ENCODE measurements at regions not wholly inside any gene's neighbourhood (a gene's known extent, or its start where the extent isn't known, plus 50 kb on each side); places are given as distances from the start of the nearest gene placed in this dataset.

- intact Hi-C loops (cut with DNase I; ENCODE audit: low total_unique reads), result no loop called here
- peak; percentile 42 for DNase-seq
- WGBS, 5 donors, result 71 to 86% (median 75%) methylated on average over 3 of the region's 3 CpGs
- Histone ChIP-seq H3K27ac (no peak overlapping the region), H3K4me3 (no peak overlapping the region), H3K9me3 (no peaks in the 10 kb centered on the region), H3K4me1 (peaks cover 0 to 18% (median 12%) of the 10 kb centered on the region in 6 donors), H3K27me3 (replicated peaks in 1 of 7) (peaks cover 0 to 6% (median 0%) of the 10 kb centered on the region in 7 donors), H3K36me3 (no peaks in the 10 kb centered on the region)
- TF ChIP-seq POLR2AphosphoS5 (IDR thresholded peaks at IDR 0.05) (no peak), POLR2A (IDR thresholded peaks at IDR 0.05) (no peak), CTCF (IDR thresholded peaks at IDR 0.05 in 8 of 11, conservative IDR thresholded peaks at IDR 0.05 in 3 of 11) (no peak)
Observed at GRCh38 chr6:44569131-44569530, 181.6 kb downstream of the CDC5L start.

GRCh38 chr6:44569931-44570385 lies 182.5 kb downstream of the CDC5L start:
- Histone ChIP-seq H3K27ac (peak overlapping the region in 5 of 8 donors; percentile 16 to 56 (median 44)), H3K9me3 (no peaks in the 10 kb centered on the region), H3K4me3 (no peak overlapping the region), H3K36me3 (no peaks in the 10 kb centered on the region), H3K27me3 (replicated peaks in 1 of 7) (peaks cover 0 to 6% (median 0%) of the 10 kb centered on the region in 7 donors), H3K4me1 (peaks cover 0 to 18% (median 12%) of the 10 kb centered on the region in 6 donors)
- TF ChIP-seq POLR2AphosphoS5 (IDR thresholded peaks at IDR 0.05) (no peak), POLR2A (IDR thresholded peaks at IDR 0.05) (no peak), CTCF (IDR thresholded peaks at IDR 0.05 in 8 of 11, conservative IDR thresholded peaks at IDR 0.05 in 3 of 11) (no peak)
- intact Hi-C loops (cut with DNase I; ENCODE audit: low total_unique reads), result no loop called here
- 8 to 13% (median 10%) methylated on average over 6 to 7 of the region's 7 CpGs for WGBS, 5 donors
- DNase-seq, result peak; percentile 72

GRCh38 chr6:44571510-44571909 lies 184.0 kb downstream of the CDC5L start:
- Histone ChIP-seq H3K27me3 (replicated peaks in 1 of 7) (peaks cover 0 to 6% (median 0%) of the 10 kb centered on the region in 7 donors), H3K9me3 (no peaks in the 10 kb centered on the region), H3K36me3 (no peaks in the 10 kb centered on the region), H3K27ac (no peak overlapping the region), H3K4me3 (no peak overlapping the region), H3K4me1 (peaks cover 0 to 18% (median 12%) of the 10 kb centered on the region in 6 donors)
- WGBS, 5 donors, result 85 to 96% (median 90%) methylated on average over 1 of the region's 1 CpG
- no peak for DNase-seq
- intact Hi-C loops (cut with DNase I; ENCODE audit: low total_unique reads), result no loop called here
- TF ChIP-seq CTCF (IDR thresholded peaks at IDR 0.05 in 8 of 11, conservative IDR thresholded peaks at IDR 0.05 in 3 of 11) (no peak), POLR2AphosphoS5 (IDR thresholded peaks at IDR 0.05) (no peak), POLR2A (IDR thresholded peaks at IDR 0.05) (no peak)

GRCh38 chr6:44572346-44572745 lies 184.8 kb downstream of the CDC5L start:
- Histone ChIP-seq H3K27me3 (replicated peaks in 1 of 7) (peaks cover 0 to 6% (median 0%) of the 10 kb centered on the region in 7 donors), H3K27ac (no peak overlapping the region), H3K9me3 (no peaks in the 10 kb centered on the region), H3K36me3 (no peaks in the 10 kb centered on the region), H3K4me1 (peaks cover 0 to 18% (median 12%) of the 10 kb centered on the region in 6 donors), H3K4me3 (no peak overlapping the region)
- TF ChIP-seq POLR2A (IDR thresholded peaks at IDR 0.05), result no peak
- TF ChIP-seq CTCF (IDR thresholded peaks at IDR 0.05 in 8 of 11, conservative IDR thresholded peaks at IDR 0.05 in 3 of 11), result no peak
- TF ChIP-seq POLR2AphosphoS5 (IDR thresholded peaks at IDR 0.05), result no peak
- intact Hi-C loops (cut with DNase I; ENCODE audit: low total_unique reads), result no loop called here
- DNase-seq, result no peak
